Hematopoietic multipotent progenitor cell treated with erythropoietin and hydrocortisone succinate and interleukin-3 and kit ligand, for 4 days (in vitro differentiated cells): ENCODE measurements at regions not wholly inside any gene's neighbourhood (a gene's known extent, or its start where the extent isn't known, plus 50 kb on each side); places are given as distances from the start of the nearest gene placed in this dataset.
A peak's percentile ranks its signal among the peaks of the same experiment; 100 is the strongest.
"Not testable (repeated sequence)": the region's sequence is repeated elsewhere in the genome, so short reads cannot be mapped to it uniquely, and the experiment has no call there.

Experiments used
- DNase-seq: peaks from one replicate; pipeline ENCODE4 v3.0.0-alpha.2; 2015

DNA sequence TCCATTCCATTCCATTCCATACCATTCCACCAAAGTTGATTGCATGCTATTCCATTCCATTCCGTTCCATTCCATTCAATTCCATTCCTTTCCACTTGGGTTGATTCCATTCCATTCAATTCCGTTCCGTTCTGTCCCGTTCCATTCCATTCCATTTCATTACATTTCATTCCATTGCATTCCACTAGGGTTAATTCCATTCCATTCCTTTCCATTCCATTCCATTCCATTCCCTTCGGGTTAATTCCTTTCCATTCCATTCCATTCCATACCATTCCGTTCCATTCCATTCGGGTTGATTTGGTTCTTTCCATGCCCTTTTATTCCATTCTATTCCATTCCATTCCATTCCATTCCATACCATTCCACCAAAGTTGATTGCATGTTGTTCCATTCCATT is 131.9 kb downstream of the CWH43 start:
- not testable (repeated sequence) for DNase-seq

DNA sequence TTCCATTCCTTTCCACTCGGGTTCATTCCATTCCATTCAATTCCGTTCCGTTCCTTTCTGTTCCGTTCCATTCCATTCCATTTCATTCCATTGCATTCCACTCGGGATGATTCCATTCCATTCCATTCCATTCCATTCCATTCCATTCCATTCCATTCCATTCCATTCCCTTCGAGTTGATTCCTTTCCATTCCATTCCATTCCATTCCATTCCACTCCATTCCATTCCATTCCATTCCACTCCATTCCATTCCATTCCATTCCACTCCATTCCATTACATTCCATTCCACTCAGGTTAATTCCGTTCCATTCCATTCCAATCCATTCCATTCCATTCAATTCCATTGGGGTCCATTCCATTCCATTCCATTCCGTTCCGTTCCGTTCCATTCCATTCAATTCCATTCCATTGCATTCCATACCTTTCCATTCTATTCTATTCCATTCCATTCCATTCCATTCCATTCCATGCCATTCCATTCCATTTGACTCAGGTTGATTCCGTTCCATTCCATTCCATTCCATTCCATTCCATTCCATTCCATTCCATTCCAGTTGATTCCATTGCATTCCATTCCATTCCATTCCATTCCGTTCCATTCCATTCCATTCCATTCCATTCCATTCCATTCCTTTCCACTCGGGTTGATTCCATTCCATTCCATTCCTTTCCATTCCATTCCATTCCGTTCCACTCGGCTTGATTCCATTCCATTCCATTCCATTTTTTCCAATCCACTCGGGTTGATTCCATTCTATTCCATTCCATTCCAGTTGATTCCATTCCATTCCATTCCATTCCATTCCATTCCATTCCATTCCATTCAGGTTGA is 132.5 kb downstream of the CWH43 start:
- not testable (repeated sequence) for DNase-seq

DNA sequence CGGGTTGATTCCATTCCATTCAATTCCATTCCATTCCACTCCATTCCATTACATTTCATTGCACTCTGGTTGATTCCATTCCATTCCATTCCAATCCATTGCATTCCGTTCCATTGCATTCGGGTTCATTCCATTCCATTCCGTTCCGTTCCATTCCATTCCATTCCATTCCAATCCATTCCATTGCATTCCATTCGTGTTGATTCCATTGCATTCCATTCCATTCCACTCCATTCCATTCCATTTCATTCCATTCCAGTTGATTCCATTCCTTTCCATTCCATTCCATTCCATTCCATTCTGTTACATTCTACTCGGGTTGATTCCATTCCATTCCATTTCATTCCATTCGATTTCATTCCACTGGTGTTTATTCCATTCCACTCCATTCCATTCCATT is 133.3 kb downstream of the CWH43 start:
- DNase-seq, result not testable (repeated sequence)

DNA sequence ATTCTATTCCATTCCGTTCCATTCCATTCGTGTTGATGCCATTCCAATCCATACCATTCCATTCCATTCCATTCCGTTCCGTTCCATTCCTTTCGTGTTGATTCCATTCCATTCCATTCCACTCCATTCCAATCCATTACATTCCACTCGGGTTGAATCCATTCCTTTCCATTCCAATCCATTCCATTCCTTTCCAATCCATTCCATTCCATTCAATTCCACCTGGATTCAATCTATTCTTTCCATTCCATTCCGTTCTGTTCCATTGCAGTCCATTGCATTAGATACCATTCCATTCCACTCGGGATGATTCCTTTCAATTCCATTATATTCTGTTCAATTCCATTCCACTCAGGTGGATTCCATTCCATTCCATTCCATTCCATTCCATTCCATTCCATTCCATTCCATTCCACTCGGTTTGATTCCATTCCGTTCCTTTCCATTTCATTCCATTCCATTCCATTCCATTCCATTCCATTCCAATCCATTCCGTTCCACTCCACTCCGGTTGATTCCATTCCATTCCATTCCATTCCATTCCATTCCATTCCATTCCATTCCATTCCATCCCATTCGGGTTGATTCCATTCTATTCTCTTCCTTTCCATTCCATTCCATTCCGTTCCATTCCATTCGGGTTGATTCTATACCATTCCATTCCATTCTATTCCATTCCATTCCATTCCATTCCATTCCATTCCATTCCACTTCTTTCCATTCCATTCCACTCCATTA is 134.1 kb downstream of the CWH43 start:
- DNase-seq, result peak; percentile 31

DNA sequence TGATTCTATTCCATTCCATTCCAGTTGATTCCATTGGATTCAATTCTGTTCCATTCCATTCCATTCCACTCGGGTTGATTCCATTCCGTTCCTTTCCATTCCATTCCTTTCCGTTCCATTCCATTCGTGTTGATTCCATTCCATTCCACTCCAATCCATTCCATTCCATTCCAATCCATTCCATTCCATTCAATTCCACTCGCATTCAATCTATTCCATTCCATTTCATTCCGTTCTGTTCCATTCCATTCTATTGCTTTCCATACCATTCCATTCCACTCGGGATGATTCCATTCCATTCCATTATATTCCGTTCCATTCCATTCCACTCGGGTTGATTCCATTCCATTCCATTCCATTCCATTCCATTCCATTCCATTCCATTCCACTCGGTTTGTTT is 134.7 kb downstream of the CWH43 start:
- DNase-seq, result peak; percentile 46

DNA sequence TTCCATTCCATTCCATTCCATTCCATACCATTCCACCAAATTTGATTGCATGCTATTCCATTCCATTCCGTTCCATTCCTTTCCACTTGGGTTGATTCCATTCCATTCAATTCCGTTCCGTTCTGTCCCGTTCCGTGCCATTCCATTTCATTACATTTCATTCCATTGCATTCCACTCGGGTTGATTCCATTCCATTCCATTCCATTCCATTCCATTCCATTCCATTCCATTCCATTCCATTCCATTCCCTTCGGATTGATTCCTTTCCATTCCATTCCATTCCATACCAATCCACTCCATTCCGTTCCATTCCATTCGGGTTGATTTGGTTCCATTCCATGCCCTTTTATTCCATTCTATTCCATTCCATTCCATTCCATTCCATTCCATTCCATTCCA is 140.4 kb downstream of the CWH43 start:
- not testable (repeated sequence) for DNase-seq

DNA sequence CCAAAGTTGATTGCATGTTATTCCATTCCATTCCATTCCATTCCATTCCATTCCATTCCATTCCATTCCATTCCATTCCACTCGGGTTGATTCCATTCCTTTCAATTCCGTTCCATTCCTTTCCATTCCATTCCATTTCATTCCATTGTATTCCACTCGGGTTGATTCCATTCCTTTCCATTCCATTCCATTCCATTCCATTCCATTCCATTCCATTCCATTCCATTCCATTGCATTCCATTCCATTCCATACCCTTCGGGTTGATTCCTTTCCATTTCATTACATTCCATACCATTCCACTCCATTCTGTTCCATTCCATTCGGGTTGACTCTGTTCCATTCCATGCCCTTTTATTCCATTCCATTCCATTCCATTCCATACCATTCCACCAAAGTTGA is 140.8 kb downstream of the CWH43 start:
- DNase-seq, result not testable (repeated sequence)

DNA sequence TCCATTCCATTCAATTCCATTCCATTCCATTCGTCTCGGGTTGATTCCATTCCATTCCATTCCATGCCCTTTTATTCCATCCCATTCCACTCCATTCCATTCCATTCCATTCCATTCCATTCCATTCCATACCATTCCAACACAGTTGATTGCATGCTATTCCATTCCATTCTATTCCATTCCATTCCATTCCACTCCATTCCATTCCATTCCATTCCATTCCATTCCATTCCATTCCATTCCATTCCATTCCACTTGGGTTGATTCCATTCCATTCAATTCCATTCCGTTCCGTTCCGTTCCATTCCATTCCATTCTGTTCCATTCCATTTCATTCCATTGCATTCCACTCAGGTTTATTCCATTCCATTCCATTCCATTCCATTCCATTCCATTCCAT is 143.3 kb downstream of the CWH43 start:
- DNase-seq, result not testable (repeated sequence)

DNA sequence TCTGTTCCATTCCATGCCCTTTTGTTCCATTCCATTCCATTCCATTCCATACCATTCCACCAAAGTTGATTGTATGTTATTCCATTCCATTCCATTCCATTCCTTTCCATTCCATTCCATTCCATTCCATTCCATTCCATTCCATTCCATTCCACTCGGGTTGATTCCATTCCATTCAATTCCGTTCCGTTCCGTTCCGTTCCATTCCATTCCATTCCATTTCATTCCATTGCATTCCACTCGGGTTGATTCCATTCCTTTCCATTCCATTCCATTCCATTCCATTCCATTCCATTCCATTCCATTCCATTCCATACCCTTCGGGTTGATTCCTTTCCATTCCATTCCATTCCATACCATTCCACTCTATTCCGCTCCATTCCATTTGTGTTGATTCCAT is 143.8 kb downstream of the CWH43 start:
- not testable (repeated sequence) for DNase-seq

DNA sequence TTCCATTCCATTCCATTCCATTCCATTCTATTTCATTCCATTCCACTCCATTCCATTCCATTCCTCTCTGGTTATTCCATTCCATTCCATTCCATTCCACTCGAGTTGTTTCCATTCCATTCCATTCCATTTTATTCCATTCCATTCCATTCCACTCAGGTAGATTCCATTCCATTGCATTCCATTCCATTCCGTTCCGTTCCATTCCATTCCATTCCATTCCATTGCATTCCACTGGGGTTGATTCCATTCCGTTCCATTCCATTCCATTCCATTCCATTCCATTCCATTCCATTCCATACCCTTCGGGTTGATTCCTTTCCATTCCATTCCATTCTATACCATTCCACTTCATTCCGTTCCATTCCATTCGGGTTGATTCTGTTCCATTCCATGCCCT is 144.6 kb downstream of the CWH43 start:
- DNase-seq, result not testable (repeated sequence)

DNA sequence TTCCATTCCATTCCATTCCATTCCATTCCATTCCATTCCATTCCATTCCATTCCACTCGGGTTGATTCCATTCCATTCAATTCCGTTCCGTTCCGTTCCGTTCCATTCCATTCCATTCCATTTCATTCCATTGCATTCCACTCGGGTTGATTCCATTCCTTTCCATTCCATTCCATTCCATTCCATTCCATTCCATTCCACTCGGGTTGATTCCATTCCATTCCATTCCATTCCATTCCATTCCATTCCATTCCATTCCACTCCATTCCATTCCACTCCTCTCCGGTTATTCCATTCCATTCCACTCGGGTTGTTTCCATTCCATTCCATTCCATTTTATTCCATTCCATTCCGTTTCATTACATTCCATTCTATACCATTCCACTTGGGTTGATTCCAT is 151.0 kb downstream of the CWH43 start:
- DNase-seq, result not testable (repeated sequence)

DNA sequence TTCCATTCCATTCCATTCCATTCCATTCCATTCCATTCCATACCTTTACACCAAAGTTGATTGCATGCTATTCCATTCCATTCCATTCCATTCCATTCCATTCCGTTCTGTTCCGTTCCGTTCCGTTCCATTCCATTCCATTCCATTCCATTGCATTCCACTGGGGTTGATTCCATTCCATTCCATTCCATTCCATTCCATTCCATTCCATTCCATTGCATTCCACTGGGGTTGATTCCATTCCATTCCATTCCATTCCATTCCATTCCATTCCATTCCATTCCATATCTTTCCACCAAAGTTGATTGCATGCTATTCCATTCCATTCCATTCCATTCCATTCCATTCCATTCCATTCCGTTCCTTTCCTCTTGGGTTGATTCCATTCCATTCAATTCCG is 151.9 kb downstream of the CWH43 start:
- not testable (repeated sequence) for DNase-seq

DNA sequence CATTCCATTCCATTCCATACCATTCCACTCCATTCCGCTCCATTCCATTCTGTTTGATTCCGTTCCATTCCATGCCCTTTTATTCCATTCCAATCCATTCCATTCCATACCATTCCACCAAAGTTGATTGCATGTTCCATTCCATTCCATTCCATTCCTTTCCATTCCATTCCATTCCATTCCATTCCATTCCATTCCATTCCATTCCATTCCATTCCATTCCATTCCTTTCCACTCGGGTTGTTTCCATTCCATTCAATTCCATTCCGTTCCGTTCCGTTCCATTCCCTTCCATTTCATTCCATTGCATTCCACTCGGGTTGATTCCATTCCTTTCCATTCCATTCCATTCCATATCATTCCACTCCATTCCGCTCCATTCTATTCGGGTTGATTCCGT is 152.7 kb downstream of the CWH43 start:
- not testable (repeated sequence) for DNase-seq

DNA sequence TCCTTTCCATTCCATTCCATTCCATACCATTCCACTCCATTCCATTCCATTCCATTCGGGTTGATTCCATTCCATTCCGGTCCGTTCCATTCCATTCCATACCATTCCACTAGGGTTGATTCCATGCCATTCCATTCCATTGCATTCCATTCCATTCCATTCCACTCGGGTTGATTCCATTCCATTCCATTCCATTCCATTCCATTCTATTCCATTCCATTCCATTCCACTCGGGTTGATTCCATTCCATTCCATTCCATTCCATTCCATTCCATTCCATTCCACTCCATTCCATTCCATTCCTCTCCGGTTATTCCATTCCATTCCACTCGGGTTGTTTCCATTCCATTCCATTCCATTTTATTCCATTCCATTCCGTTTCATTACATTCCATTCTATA is 153.4 kb downstream of the CWH43 start:
- DNase-seq, result not testable (repeated sequence)

DNA sequence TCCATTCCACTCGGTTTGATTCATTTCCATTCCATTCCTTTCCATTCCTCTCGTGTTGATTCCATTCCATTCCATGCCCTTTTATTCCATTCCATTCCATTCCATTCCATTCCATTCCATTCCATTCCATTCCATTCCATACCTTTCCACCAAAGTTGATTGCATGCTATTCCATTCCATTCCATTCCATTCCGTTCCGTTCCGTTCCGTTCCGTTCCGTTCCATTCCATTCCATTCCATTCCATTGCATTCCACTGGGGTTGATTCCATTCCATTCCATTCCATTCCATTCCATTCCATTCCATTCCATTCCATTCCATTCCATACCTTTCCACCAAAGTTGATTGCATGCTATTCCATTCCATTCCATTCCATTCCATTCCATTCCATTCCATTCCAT is 154.3 kb downstream of the CWH43 start:
- DNase-seq, result not testable (repeated sequence)

DNA sequence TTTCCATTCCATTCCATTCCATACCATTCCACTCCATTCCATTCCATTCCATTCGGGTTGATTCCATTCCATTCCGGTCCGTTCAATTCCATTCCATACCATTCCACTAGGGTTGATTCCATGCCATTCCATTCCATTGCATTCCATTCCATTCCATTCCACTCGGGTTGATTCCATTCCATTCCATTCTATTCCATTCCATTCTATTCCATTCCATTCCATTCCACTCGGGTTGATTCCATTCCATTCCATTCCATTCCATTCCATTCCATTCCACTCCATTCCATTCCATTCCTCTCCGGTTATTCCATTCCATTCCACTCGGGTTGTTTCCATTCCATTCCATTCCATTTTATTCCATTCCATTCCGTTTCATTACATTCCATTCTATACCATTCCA is 155.9 kb downstream of the CWH43 start:
- not testable (repeated sequence) for DNase-seq

DNA sequence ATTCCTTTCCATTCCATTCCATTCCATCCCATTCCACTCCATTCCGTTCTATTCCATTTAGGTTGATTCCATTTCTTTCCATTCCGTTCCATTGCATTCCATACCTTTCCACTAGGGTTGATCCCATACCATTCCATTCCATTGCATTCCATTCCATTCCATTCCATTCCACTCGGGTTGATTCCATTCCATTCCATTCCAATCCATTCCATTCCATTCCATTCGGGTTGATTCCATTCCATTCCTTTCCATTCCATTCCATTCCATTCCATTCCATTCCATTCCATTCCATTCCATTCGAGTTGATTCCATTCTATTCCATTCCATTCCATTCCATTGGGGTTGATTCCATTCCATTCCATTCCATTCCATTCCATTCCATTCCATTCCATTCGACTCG is 161.1 kb downstream of the CWH43 start:
- DNase-seq, result not testable (repeated sequence)

DNA sequence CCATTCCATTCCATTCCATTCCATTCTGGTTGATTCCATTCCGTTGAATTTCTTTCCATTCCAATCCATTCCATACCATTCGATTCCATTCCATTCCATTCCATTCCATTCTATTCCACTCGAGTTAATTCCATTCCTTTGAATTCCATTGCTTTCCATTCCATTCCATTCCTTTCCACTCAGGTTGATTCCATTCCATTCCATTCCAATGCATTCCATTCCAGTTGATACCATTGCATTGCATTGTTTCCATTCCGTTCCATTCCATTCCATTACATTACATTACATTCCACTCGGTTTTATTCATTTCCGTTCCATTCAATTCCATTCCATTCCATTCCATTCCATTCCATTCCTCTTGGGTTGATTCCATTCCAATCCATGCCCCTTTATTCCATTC is 161.5 kb downstream of the CWH43 start:
- DNase-seq, result not testable (repeated sequence)

DNA sequence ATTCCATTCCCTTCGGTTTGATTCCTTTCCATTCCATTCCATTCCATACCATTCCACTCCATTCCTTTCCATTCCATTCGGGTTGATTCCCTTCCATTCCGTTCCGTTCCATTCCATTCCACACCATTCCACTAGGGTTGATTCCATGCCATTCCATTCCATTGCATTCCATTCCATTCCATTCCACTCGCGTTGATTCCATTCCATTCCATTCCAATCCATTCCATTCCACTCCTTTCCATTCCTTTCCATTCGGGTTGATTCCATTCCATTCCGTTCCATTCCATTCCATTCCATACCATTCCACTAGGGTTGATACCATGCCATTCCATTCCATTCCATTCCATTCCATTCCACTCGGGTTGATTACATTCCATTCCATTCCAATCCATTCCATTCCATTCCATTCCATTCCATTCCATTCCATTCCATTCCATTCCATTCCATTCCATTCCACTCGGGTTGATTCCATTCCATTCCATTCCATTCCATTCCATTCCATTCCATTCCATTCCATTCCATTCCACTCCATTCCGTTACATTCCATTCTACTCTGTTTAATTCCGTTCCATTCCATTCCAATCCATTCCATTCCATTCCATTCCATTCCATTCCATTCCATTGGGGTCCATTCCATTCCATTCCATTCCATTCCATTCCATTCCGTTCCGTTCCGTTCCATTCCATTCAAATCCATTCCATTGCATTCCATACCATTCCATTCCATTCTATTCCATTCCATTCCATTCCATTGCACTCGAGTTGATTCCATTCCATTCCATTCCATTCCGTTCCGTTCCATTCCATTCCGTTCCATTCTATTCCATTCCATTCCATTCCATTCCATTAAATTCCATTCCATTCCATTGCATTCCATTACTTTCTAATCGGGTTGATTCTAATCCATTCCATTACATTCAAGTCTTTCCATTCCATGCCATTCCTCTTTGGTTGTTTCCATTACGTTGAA is 163.2 kb downstream of the CWH43 start:
- peak; percentile 88 for DNase-seq

DNA sequence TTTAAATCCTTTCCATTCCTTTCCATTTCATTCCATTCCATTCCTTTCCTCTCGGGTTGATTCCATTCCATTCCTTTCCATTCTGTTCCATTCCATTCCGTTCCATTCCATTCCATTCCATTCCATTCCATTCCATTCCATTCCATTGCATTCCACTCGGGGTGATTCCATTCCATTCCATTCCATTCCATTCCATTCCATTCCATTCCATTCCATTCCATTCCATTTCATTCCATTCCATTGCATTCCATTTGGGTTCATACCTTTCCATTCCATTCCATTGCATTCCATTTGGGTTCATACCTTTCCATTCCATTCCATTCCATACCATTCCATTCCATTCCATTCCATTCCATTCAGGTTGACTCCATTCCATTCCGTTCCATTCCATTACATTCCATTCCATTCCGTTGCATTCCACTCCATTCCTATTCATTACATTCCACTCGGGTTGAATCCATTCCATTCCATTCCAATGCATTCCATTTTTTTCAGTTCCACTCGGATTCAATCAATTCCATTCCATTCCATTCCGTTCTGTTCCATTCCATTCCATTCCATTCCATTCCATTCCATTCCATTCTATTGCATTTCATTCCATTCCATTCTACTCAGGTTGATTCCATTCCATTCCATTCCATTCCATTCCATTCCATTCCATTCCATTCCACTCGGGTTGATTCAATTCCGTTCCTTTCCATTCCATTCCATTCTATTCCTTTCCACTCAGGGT is 164.4 kb downstream of the CWH43 start:
- not testable (repeated sequence) for DNase-seq

DNA sequence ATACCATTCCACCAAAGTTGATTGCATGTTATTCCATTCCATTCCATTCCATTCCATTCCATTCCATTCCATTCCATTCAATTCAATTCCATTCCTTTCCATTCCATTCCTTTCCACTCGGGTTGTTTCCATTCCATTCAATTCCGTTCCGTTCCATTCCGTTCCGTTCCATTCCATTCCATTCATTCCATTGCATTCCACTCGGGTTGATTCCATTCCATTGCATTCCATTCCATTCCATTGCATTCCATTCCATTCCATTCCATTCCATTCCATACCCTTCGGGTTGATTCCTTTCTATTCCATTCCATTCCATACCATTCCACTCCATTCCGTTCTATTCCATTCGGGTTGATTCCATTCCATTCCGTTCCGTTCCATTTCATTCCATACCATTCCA is 166.9 kb downstream of the CWH43 start:
- not testable (repeated sequence) for DNase-seq
